ENCODE measurements at regions not wholly inside any gene's neighbourhood (a gene's known extent, or its start where the extent isn't known, plus 50 kb on each side); places are given as distances from the start of the nearest gene placed in this dataset.

GRCh38 chr2:118632921-118633320 lies 214.5 kb downstream of the EN1 start:
- no peak for TF ChIP-seq EP300 (conservative IDR thresholded peaks at IDR 0.05; ENCODE audit: poor library complexity, severe bottlenecking)
- TF ChIP-seq CTCF (IDR thresholded peaks at IDR 0.05; ENCODE audit: poor library complexity, severe bottlenecking), result no peak
- no peak for TF ChIP-seq TAF1 (IDR thresholded peaks at IDR 0.05; ENCODE audit: low read depth)
- no peak for TF ChIP-seq EZH2 (IDR thresholded peaks at IDR 0.05; ENCODE audit: borderline replicate concordance, insufficient read depth, low read length, poor library complexity, severe bottlenecking)
- TF ChIP-seq REST (IDR thresholded peaks at IDR 0.05; ENCODE audit: borderline replicate concordance), result no peak
- TF ChIP-seq POLR2AphosphoS5 (IDR thresholded peaks at IDR 0.05), result no peak
- TF ChIP-seq RAD21 (conservative IDR thresholded peaks at IDR 0.05), result no peak
- no peak for TF ChIP-seq SMC3 (conservative IDR thresholded peaks at IDR 0.05; ENCODE audit: poor library complexity)
